HG03108 (cell line): ENCODE measurements at regions not wholly inside any gene's neighbourhood (a gene's known extent, or its start where the extent isn't known, plus 50 kb on each side); places are given as distances from the start of the nearest gene placed in this dataset.

Source experiments
- ATAC-seq: cut with Tn5 transposase; IDR thresholded peaks from one replicate; pipeline ENCODE4 v1.9.1; 2021; ENCODE audit warnings: moderate library complexity; ENCODE audit not compliant: unreplicated experiment

DNA sequence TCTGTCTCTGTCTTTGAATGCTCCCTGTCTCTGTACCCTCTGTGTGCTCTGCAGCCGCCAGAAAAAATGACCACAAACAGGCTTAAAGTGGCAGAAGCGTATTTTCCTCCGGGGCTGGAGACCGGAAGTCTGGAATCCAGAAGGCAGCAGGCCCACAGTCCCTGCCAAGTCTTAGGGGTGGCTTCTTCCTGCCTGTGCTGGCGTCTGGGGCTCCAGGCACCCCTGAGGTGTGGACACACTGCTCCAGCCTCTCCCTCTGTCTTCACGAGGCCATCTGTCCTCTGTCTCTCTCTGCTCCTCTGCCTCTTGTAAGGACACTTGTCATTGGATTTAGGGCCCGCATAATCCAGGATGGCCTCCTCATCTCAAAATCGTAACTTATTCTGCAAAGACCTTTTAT lies 298.4 kb upstream of the IRX4 start:
- no peak for ATAC-seq

GRCh38 chr5:2180456-2180855 lies 297.7 kb upstream of the IRX4 start:
- ATAC-seq: no peak

DNA sequence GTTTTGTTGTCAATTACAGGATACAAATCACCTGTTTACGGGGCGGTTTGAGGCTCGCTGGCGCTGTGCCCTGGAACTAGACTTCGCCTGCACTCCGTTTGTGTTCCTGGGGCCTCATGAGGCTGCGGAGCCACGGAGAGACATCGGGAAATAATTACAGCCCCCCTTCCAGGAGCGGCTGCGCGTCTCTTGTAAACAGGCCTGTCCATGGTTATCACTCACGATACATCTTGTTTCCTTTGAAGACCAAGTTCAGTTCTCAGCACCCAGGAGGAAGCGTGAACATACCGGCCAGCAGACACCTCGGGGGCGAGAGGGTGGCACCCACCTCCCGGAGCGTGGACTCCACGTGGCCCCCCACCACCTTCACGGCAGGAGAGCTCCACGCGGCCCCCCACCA lies 297.1 kb upstream of the IRX4 start:
- no peak for ATAC-seq

GRCh38 chr5:2178528-2178927 lies 295.8 kb upstream of the IRX4 start:
- no peak for ATAC-seq

DNA sequence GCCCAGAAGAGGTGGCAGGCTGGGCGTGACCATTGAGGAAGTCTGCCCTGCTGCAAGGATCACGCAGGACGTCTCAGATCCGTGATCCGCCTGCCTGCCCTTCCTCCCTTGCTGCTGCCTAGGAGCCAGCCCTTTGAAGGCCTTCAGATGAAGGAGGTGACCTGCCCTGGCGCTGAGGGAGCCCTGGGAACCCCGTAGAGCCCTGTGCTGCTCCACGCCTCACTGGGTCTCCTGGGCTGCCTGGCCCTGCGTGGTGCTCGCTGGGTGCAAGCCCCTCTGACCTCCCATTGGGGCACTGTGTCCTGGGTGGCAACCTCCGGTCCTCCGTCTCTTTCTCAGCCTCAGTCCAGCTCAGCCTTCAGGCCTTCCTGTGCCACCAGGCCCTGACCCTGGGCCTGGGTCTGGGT lies 295.3 kb upstream of the IRX4 start:
- no peak for ATAC-seq

DNA sequence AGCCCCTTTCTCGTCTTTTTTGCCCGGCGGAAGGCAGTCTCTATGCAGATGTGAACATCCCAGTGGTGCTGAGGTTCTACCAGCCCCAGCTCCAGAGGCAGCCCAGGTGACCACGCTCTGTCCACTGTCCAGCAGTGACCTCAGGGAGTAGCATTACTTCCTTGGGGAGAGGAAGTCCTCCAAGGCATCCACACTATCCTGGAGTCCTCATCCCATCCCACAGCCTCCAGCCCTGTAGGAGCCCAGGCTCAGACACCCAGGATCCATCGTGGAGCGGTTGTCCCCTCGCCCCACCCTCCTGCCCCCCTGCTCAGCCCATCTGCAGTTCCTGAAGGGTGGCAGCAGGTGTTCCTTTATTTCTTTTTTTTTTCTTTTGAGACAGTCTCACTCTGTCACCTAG lies 294.5 kb upstream of the IRX4 start:
- ATAC-seq: no peak

- ATAC-seq: no peak
Measured at GRCh38 chr5:2176581-2176980, 293.9 kb upstream of the IRX4 start.

GRCh38 chr5:2175842-2176404 lies 293.2 kb upstream of the IRX4 start:
- ATAC-seq: no peak

DNA sequence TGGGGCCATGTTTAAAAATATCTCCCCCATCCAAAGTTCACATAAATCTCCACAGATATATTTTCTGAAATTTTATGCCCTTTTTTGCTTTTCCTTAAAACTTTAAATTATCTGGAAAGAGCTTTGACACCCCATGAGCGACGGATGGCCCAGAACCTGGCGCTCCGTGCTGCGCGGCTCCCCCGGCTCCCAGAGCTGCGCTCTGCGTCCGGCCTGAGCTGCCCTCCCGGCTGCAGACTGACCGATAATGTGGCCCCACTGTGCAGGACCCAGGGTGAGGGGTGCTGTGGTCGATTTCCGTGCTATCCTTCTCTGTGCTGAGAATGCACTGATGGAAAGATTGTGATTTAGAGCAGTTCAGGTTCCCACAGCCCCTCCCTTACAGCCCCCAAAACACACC lies 292.3 kb upstream of the IRX4 start:
- no peak for ATAC-seq

DNA sequence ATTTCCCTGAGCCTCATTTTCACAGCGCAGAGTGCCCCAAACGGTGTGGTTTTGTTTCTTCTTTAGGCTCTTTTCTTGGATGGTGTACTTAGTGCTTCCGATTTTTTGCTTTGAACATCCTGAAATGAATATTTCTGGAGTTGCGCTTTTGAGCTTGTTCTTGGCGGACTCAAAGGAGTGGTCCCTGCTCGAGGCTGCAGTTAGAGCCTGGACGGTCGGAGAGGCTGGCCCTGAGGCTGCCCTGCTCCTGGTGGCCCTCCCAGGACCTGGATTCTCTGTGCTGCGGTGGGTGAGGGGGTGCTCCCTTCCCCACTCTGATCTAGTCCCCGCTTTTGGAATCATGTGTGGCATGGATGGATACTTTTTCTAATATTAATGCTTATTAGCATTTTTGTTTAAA lies 291.8 kb upstream of the IRX4 start:
- ATAC-seq: no peak

DNA sequence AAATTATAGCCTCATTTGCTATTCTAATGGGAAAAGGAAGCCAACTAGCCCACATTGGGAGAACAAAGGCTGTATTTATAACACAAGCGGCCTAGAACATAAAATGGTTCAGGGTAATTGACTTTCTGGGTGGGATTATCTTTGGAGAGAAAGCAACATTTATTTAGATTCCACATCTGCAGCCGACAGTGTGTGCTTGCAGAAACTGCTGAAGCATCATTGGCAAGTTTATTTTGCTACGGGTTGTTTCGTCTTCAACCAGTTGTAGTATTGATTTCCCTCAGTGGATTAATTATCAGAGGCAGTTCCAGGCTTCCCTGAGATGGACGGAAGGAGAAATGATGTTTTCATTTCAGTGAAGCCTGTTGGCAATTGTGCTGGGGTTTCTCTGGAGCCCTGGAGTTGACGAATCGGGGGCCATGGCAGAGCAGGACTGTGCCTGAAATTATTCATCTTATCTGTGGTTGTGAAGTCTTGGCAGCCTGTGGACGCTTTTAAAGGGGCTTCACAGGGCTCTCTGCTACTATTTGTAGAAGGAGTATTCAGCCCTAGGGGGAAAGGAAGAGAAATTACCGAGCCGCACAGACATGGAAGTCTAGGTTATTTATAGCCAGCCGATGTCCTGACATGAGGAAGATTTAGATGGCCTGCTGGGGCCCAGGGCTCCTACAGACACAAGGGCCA lies 290.6 kb upstream of the IRX4 start:
- ATAC-seq: no peak

DNA sequence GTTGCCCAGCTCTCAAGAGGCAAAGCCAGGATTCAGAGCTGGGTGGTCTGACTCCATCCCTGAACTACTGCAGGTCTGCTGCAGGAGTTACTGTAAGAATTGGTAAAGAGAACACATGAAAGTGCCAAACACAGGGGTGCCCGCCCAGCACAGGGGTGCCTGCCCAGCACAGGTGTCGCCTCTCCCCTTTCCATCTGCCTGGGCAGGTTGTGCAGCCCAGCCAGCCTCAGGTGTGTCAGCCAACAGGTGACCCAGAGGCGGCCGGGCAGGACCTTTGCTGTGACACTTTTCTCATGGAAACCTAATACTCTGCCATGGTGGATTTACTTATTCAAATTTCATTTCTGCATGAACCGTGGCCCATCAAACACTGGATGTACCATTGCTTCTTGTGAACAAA lies 289.7 kb upstream of the IRX4 start:
- no peak for ATAC-seq

DNA sequence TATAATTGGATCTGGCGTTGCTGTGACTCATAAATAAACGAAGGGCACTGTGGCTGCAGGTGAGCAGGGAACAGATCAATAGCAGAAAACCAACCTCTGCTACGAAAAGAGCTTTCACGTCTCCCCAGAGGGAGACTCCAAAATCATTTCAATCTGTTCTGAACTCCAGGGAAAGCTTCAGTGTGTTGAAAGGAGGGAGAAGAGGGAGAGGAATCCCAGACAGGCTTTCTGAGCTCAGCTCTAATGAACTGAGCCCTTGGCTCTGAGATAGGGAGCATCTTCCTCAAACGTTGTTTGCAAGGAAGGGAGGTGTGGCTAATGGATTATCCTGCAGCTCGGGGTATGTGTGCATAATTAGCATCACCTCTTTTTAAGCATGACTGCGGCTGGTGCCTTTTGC lies 288.0 kb upstream of the IRX4 start:
- no peak for ATAC-seq

DNA sequence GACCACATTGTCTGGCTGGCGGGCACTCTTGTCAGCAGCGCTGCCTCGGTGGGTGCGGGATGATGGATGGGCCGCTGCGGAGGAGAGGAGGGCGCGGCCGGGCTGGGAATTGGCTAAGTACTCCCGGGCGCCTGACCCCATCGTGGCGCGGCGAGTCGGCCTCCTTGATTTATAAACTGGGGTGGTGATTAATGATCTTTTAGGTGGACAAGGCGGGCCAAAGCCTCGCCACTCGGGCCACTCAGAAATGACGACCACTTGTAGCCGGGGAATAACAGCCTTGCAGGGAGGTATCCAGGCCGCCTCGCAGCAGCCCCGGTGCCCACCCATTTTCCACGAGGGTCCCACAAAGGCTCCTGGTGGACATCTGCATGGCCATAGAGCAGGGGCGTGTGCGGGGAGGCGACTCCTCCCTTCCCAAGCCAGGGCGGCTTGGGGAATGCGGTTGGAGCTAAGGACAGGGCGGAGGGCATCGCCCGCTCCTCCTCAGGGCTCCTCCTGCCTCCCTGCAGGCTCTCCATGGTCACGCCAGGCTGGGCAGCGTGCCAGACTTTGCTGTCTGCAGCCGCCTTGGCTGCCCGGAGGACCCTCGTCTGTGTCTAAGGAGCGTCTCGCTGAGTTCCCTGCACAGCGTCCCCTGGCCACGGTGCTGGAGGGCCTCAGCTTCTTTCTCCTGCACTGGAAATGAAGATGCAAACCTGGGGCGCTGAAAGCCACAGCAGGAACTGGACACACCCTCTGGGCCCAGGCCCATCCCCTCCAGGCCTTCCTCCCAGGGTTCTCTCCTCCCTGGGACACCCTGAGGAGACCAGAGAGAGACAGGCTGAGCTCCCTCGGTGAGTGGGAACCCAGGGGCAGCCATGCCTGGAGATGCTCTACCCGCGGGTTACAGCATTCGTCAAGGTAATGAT lies 287.4 kb upstream of the IRX4 start:
- no peak for ATAC-seq

DNA sequence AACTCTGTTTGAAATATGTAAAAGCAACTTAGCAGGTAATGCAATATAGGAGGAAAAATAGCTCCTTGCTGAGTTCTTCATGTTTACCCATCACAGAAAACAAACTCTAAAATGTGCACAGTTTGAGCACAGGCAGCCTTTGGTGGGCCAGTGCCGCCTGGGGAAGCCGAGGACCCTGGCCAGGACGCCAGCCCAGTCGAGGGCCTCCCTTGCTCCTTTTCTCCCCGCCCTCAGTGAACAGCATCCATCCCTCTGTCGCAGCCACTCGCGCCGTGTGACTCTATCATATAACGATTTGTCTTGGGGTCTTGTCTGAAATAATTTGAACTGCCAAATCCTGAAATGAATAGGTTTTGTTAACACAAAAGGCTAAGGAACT lies 286.7 kb upstream of the IRX4 start:
- no peak for ATAC-seq

DNA sequence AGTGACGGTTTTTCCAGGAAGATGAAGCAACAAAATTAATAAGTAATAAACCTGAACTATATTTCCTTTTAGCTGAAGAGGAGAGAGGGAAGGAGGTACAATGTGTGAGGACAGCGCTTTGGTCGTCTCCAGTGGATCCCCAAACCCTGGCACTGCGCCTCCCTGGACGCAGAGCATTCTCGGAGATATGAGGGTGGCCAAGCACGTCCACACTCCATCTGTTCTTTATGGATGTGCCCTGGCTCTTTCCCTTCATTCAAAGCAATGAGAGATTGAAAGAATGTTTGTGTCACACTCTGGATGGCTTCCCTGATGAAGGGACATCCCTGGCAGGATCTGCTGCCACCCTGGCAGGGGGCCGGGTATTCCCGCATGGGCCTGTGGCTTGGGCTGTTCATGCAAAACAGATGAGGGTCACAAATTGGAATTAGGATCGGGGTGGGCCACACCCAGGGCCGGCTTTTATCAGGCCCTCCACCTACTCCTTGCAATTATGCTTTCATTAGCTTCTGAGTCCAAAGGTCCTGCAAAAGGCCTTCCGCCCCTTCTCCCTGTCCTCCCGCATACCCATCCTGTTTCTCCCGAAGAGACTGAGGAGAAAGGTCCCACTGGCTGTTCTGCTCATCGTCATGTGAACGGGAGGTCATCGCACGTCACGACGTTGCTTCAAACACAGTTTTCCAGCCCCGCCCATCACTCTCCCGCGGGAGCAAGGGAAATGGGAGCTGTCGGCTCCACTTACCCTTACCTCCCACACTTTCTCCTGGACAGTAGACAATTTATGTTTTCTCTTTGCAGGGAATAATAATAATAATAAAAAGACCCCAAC lies 286.1 kb upstream of the IRX4 start:
- no peak for ATAC-seq

DNA sequence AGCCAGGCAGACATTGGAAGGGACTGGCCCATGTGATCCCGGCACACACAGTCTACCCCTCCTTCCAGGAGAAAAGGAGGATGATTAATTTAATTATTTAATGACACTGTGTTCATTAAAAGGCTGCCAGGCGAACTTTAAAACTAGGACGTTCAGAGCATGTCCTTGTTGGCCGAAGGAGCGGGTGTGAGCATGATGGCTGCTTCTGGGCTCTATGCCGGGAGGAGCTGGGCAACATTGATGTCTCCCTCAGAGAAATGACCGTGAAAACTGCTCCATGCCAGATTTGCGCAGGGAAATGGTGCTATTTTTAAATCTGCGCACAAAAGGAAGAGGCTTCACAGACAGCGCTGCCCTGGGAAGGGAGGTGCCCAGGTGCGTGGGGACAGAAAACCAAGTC lies 284.9 kb upstream of the IRX4 start:
- ATAC-seq: no peak

DNA sequence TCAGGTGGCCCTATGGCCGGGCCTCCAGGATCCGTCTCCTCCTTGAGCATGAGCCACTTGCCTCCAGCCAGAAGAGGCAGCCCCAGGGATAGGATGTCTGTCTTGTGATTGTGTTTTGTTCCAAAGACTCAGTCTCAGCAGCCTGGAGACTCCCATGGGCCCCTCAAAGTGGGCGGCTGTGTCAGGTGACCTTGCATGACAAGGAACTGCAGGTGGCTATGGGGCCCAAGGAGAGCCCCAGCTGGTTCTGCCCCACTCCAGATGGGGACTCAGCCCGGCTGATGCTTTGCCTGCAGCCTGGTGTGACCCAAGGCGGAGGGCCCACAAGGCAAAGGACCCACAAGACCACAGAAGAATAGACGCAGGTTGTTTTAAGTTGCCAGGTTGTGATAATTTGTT lies 284.3 kb upstream of the IRX4 start:
- ATAC-seq: no peak

DNA sequence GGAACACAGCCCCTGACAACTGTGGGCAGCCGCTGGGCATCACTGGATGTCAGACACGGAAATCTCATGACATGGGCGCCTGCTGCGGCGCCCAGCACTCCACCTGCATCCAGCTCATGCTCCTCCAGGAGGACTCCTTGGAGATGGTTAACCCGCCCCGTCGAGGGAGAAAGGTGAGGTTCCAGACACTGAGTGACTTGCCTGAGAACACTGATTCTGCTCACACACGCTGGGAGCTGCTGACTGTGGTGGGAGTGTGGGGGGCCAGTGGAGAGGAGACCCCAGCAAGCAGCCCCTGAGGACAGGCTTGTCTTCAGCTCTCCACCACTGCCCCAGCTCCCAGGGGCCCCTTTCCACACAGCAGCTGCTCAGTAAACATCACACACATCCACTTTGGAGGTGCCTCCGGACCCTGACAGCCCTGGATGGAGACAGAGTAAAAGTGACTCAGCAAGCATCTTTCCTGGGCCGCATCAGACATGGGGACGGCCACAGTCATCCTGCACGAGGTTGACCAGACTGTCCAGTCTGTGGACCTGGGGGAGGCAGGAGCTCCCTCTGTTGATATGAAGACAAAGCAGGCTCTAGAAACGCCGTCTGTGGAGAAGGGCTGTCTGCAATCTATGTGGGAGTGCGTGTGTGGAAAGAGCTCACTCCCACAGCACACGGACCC lies 283.7 kb upstream of the IRX4 start:
- no peak for ATAC-seq

GRCh38 chr5:2165615-2166305 lies 283.0 kb upstream of the IRX4 start:
- no peak for ATAC-seq
